H9 (cell line): ENCODE measurements at regions not wholly inside any gene's neighbourhood (a gene's known extent, or its start where the extent isn't known, plus 50 kb on each side); places are given as distances from the start of the nearest gene placed in this dataset.

Experiments used
- DNase-seq: peaks from one replicate; pipeline ENCODE4 v3.0.0-alpha.2; 2017
- H2AFZ ChIP-seq: one replicate; pipeline ENCODE4 v1.6.1; 2013; ENCODE audit warnings: mild to moderate bottlenecking, low read length, control low read depth, moderate library complexity
- H2AK5ac ChIP-seq: 2 replicates; pipeline ENCODE4 v1.6.1; 2013; ENCODE audit warnings: low read length, control low read depth, mixed read lengths; ENCODE audit not compliant: insufficient read length
- H2BK120ac ChIP-seq: one replicate; pipeline ENCODE4 v1.6.1; 2013; ENCODE audit warnings: low read depth, mild to moderate bottlenecking, low read length, control low read depth, inconsistent platforms; ENCODE audit not compliant: poor library complexity, severe bottlenecking
- H2BK12ac ChIP-seq: 2 replicates; pipeline ENCODE4 v1.6.1; 2013; ENCODE audit warnings: low read length, control low read depth, mixed read lengths, low read depth; ENCODE audit not compliant: insufficient read length
- H2BK15ac ChIP-seq: 2 replicates; pipeline ENCODE4 v1.6.1; 2013; ENCODE audit warnings: low read depth, low read length, control low read depth
- H2BK20ac ChIP-seq: one replicate; pipeline ENCODE4 v1.6.1; 2013; ENCODE audit warnings: low read depth, mild to moderate bottlenecking, low read length, control low read depth, inconsistent platforms; ENCODE audit not compliant: poor library complexity, severe bottlenecking
- H2BK5ac ChIP-seq: 2 replicates; pipeline ENCODE4 v1.6.1; 2013; ENCODE audit warnings: low read length, control low read depth, mixed read lengths; ENCODE audit not compliant: insufficient read length
- H3K14ac ChIP-seq: 2 replicates; pipeline ENCODE4 v1.6.1; 2013; ENCODE audit warnings: low read length, control low read depth; ENCODE audit not compliant: insufficient read depth
- H3K18ac ChIP-seq: 2 replicates; pipeline ENCODE4 v1.6.1; 2013; ENCODE audit warnings: low read depth, mild to moderate bottlenecking, mixed read lengths, low read length, control low read depth; ENCODE audit not compliant: insufficient read length
- H3K23ac ChIP-seq: 2 replicates; pipeline ENCODE4 v1.6.1; 2013; ENCODE audit warnings: low read length, control low read depth, mixed read lengths, low read depth; ENCODE audit not compliant: insufficient read length
- H3K23me2 ChIP-seq: 2 replicates; pipeline ENCODE4 v1.6.1; 2013; ENCODE audit warnings: low read depth, mild to moderate bottlenecking, mixed read lengths, low read length, control low read depth; ENCODE audit not compliant: insufficient read length, poor library complexity, severe bottlenecking
- H3K27ac ChIP-seq: 2 replicates; pipeline ENCODE4 v1.5.1; 2013; ENCODE audit warnings: low read length, control low read depth, mixed read lengths, low read depth; ENCODE audit not compliant: insufficient read length
- H3K27me3 ChIP-seq: 2 replicates; pipeline ENCODE4 v1.6.1; 2013; ENCODE audit warnings: low read length, control low read depth, inconsistent platforms; ENCODE audit not compliant: insufficient read depth
- H3K4ac ChIP-seq: 2 replicates; pipeline ENCODE4 v1.6.1; 2013; ENCODE audit warnings: low read depth, mild to moderate bottlenecking, control low read depth, inconsistent platforms, low read length, moderate library complexity
- H3K4me1 ChIP-seq: 2 replicates; pipeline ENCODE4 v1.6.1; 2013; ENCODE audit warnings: low read length, control low read depth, inconsistent platforms; ENCODE audit not compliant: insufficient read depth
- H3K4me2 ChIP-seq: 2 replicates; pipeline ENCODE4 v1.6.1; 2013; ENCODE audit warnings: low read length, control low read depth, mixed read lengths; ENCODE audit not compliant: insufficient read length, insufficient read depth
- H3K56ac ChIP-seq: 2 replicates; pipeline ENCODE4 v1.6.1; 2013; ENCODE audit warnings: low read depth, mild to moderate bottlenecking, mixed read lengths, low read length, control low read depth; ENCODE audit not compliant: insufficient read length
- H3K79me1 ChIP-seq: 2 replicates; pipeline ENCODE4 v1.6.1; 2013; ENCODE audit warnings: low read depth, mild to moderate bottlenecking, moderate library complexity, low read length, control low read depth, inconsistent platforms; ENCODE audit not compliant: insufficient read depth, poor library complexity, severe bottlenecking
- H3K79me2 ChIP-seq: 2 replicates; pipeline ENCODE4 v1.6.1; 2013; ENCODE audit warnings: low read length, control low read depth, inconsistent platforms; ENCODE audit not compliant: insufficient read depth
- H3K9ac ChIP-seq: 2 replicates; pipeline ENCODE4 v1.6.1; 2013; ENCODE audit warnings: low read length, control low read depth, mixed read lengths; ENCODE audit not compliant: insufficient read length; ENCODE audit errors: extremely low read depth
- H3K9me3 ChIP-seq: one replicate; pipeline ENCODE4 v1.6.1; 2013; ENCODE audit warnings: low read depth, low read length, inconsistent platforms; ENCODE audit not compliant: control insufficient read depth
- H3T11ph ChIP-seq: one replicate; pipeline ENCODE4 v1.6.1; 2013; ENCODE audit warnings: mild to moderate bottlenecking, low read length, control low read depth, inconsistent platforms
- H4K20me1 ChIP-seq: one replicate; pipeline ENCODE4 v1.6.1; 2013; ENCODE audit not compliant: control insufficient read depth, insufficient read length, insufficient read depth
- H4K5ac ChIP-seq: 2 replicates; pipeline ENCODE4 v1.6.1; 2013; ENCODE audit warnings: low read depth, mild to moderate bottlenecking, mixed read lengths, low read length, control low read depth; ENCODE audit not compliant: insufficient read length
- H4K8ac ChIP-seq: replicated peaks from 2 replicates; pipeline ENCODE4 v1.6.1; 2013; ENCODE audit warnings: low read length, control low read depth, mixed read lengths, low read depth; ENCODE audit not compliant: insufficient read length
- H4K91ac ChIP-seq: 2 replicates; pipeline ENCODE4 v1.6.1; 2013; ENCODE audit warnings: low read depth, mild to moderate bottlenecking, moderate library complexity, mixed read lengths, low read length, control low read depth; ENCODE audit not compliant: insufficient read length
- H3K27ac Mint-ChIP-seq, 3 experiments: 2 replicates in 2 of 3; 3 replicates in 1 of 3; pipeline ENCODE4 v1.8.0; 2020 to 2021; ENCODE audit warnings: mixed read lengths in 3 of 3, mild to moderate bottlenecking in 1 of 3, moderate library complexity in 1 of 3
- H3K27me3 Mint-ChIP-seq: 2 replicates; pipeline ENCODE4 v1.8.0; 2021; ENCODE audit warnings: low read depth, mild to moderate bottlenecking, moderate library complexity, mixed read lengths
- H3K36me3 Mint-ChIP-seq, 3 experiments: 2 replicates in 2 of 3; 3 replicates in 1 of 3; pipeline ENCODE4 v1.8.0; 2020 to 2021; ENCODE audit warnings: low read depth in 3 of 3, mixed read lengths in 3 of 3; ENCODE audit not compliant: insufficient read depth in 1 of 3
- H3K4me1 Mint-ChIP-seq, 2 experiments: 2 replicates each; pipeline ENCODE4 v1.8.0; 2020; ENCODE audit warnings: mixed read lengths in 2 of 2
- H3K4me3 Mint-ChIP-seq, 2 experiments: 2 replicates in 1 of 2; 3 replicates in 1 of 2; pipeline ENCODE4 v1.8.0; 2020 to 2021; ENCODE audit warnings: mild to moderate bottlenecking in 2 of 2, mixed read lengths in 2 of 2, moderate library complexity in 1 of 2
- H3K9me3 Mint-ChIP-seq, 2 experiments: 2 replicates in 1 of 2; 3 replicates in 1 of 2; pipeline ENCODE4 v1.8.0; 2020; ENCODE audit warnings: mild to moderate bottlenecking in 2 of 2, mixed read lengths in 2 of 2, moderate library complexity in 1 of 2
- WGBS: extraction: QIAGEN DNeasy Blood & Tissue Kit; methylation state at CpG from one replicate; pipeline ENCODE4 v1.1.7; 2013; ENCODE audit warnings: missing lambda C conversion rate, low lambda C conversion rate, mixed read lengths; ENCODE audit not compliant: insufficient read length; ENCODE audit errors: extremely low coverage; 5-methylcytosine and 5-hydroxymethylcytosine counted together
- TF ChIP-seq, protein P1 (sequence below): fragments of 200-600 bp; sonication (generic); conservative IDR thresholded peaks from 3 replicates; pipeline ENCODE4 v1.8.0; 2021; ENCODE audit warnings: antibody characterized with exemption, mild to moderate bottlenecking

GRCh38 chr7:156178214-156178613 is 366.0 kb upstream of the SHH start:
- H3K36me3 Mint-ChIP-seq = no peaks in the 10 kb centered on the region
- Histone ChIP-seq H4K91ac (no peak overlapping the region), H2BK12ac (no peak overlapping the region), H4K5ac (no peak overlapping the region), H3K23me2 (no peaks in the 10 kb centered on the region), H4K8ac (no peak overlapping the region), H3K14ac (no peak overlapping the region), H3K79me1 (no peaks in the 10 kb centered on the region), H3K4me1 (no peaks in the 10 kb centered on the region), H3K4ac (no peak overlapping the region), H3K9ac (no peak overlapping the region), H3K4me2 (no peak overlapping the region), H4K20me1 (no peaks in the 10 kb centered on the region), H3K27ac (no peak overlapping the region), H2BK15ac (no peak overlapping the region), H3T11ph (no peak overlapping the region), H2AK5ac (no peak overlapping the region), H3K23ac (no peak overlapping the region), H3K79me2 (no peaks in the 10 kb centered on the region), H3K9me3 (no peaks in the 10 kb centered on the region), H2BK20ac (no peak overlapping the region), H3K18ac (no peak overlapping the region), H2AFZ (no peak overlapping the region), H3K27me3 (no peaks in the 10 kb centered on the region), H2BK5ac (no peak overlapping the region), H2BK120ac (no peak overlapping the region), H3K56ac (no peak overlapping the region)
- no CpG with 5 or more reads among the region's 15 CpGs for WGBS
- H3K9me3 Mint-ChIP-seq = no peaks in the 10 kb centered on the region
- H3K27ac Mint-ChIP-seq = no peak overlapping the region
- H3K27me3 Mint-ChIP-seq = peaks cover 1% of the 10 kb centered on the region; the same call in 1 of the 2 replicates
- H3K4me1 Mint-ChIP-seq = no peaks in the 10 kb centered on the region
- H3K4me3 Mint-ChIP-seq = no peak overlapping the region
- TF ChIP-seq, protein P1, sequence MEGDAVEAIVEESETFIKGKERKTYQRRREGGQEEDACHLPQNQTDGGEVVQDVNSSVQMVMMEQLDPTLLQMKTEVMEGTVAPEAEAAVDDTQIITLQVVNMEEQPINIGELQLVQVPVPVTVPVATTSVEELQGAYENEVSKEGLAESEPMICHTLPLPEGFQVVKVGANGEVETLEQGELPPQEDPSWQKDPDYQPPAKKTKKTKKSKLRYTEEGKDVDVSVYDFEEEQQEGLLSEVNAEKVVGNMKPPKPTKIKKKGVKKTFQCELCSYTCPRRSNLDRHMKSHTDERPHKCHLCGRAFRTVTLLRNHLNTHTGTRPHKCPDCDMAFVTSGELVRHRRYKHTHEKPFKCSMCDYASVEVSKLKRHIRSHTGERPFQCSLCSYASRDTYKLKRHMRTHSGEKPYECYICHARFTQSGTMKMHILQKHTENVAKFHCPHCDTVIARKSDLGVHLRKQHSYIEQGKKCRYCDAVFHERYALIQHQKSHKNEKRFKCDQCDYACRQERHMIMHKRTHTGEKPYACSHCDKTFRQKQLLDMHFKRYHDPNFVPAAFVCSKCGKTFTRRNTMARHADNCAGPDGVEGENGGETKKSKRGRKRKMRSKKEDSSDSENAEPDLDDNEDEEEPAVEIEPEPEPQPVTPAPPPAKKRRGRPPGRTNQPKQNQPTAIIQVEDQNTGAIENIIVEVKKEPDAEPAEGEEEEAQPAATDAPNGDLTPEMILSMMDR = no peak
- no peak for DNase-seq
